Ectodermal cell (in vitro differentiated cells): ENCODE measurements at regions not wholly inside any gene's neighbourhood (a gene's known extent, or its start where the extent isn't known, plus 50 kb on each side); places are given as distances from the start of the nearest gene placed in this dataset.

ENCODE experiments used
- H3K27ac ChIP-seq: 2 replicates; pipeline ENCODE4 v1.7.0; 2013; ENCODE audit warnings: mild to moderate bottlenecking, low read depth, low read length; ENCODE audit not compliant: insufficient read depth, poor library complexity, severe bottlenecking
- H3K27me3 ChIP-seq: 2 replicates; pipeline ENCODE4 v1.7.0; 2013; ENCODE audit warnings: mild to moderate bottlenecking, low read length; ENCODE audit not compliant: insufficient read depth, control insufficient read depth, poor library complexity, severe bottlenecking
- H3K36me3 ChIP-seq: one replicate; pipeline ENCODE4 v1.7.0; 2013; ENCODE audit warnings: low read length; ENCODE audit not compliant: control insufficient read depth, insufficient read depth
- H3K4me1 ChIP-seq: one replicate; pipeline ENCODE4 v1.7.0; 2013; ENCODE audit warnings: low read length; ENCODE audit not compliant: control insufficient read depth, insufficient read depth
- H3K4me3 ChIP-seq: 2 replicates; pipeline ENCODE4 v1.7.0; 2013; ENCODE audit warnings: low read depth, low read length, control low read depth; ENCODE audit not compliant: insufficient read depth
- H3K9me3 ChIP-seq: 2 replicates; pipeline ENCODE4 v1.7.0; 2013; ENCODE audit warnings: mild to moderate bottlenecking, low read length, moderate library complexity; ENCODE audit not compliant: control insufficient read depth
- WGBS, 2 experiments: methylation state at CpG; one replicate each; pipeline ENCODE4 v1.1.7; 2013; ENCODE audit warnings: missing lambda C conversion rate in 2 of 2; 5-methylcytosine and 5-hydroxymethylcytosine counted together

GRCh38 chr5:156093024-156093423, 233.9 kb upstream of the SGCD start:
- Histone ChIP-seq H3K27ac (no peak overlapping the region), H3K4me3 (no peak overlapping the region), H3K27me3 (no peaks in the 10 kb centered on the region), H3K9me3 (no peaks in the 10 kb centered on the region), H3K4me1 (no peaks in the 10 kb centered on the region), H3K36me3 (no peaks in the 10 kb centered on the region)
- 92 to 94% methylated on average over 2 of the region's 2 CpGs for WGBS, 2 experiments

- no peaks in the 10 kb centered on the region for H3K9me3 ChIP-seq
- no peaks in the 10 kb centered on the region for H3K4me1 ChIP-seq
- H3K36me3 ChIP-seq, result no peaks in the 10 kb centered on the region
- H3K27ac ChIP-seq, result no peak overlapping the region
- WGBS, 2 experiments, result 77 to 81% methylated on average over 4 of the region's 4 CpGs
- no peak overlapping the region for H3K4me3 ChIP-seq
- no peaks in the 10 kb centered on the region for H3K27me3 ChIP-seq
Measured at GRCh38 chr5:156094001-156094400, 233.0 kb upstream of the SGCD start.

GRCh38 chr5:156095709-156096241, 231.2 kb upstream of the SGCD start:
- WGBS, 2 experiments, result 90 to 96% methylated on average over 3 of the region's 3 CpGs
- H3K4me3 ChIP-seq, result no peak overlapping the region
- H3K27me3 ChIP-seq, result no peaks in the 10 kb centered on the region

GRCh38 chr5:156096259-156096658, 230.7 kb upstream of the SGCD start:
- Histone ChIP-seq H3K4me3 (no peak overlapping the region), H3K4me1 (no peaks in the 10 kb centered on the region), H3K27me3 (no peaks in the 10 kb centered on the region), H3K27ac (no peak overlapping the region), H3K9me3 (no peaks in the 10 kb centered on the region), H3K36me3 (no peaks in the 10 kb centered on the region)
- 89 to 91% methylated on average over 1 of the region's 1 CpG for WGBS, 2 experiments

More at GRCh38 chr5:156095709-156096241, 231.2 kb upstream of the SGCD start:
- Histone ChIP-seq H3K4me1 (no peaks in the 10 kb centered on the region), H3K9me3 (no peaks in the 10 kb centered on the region), H3K27ac (no peak overlapping the region), H3K36me3 (no peaks in the 10 kb centered on the region)

GRCh38 chr5:156103155-156103885, 223.6 kb upstream of the SGCD start:
- no peaks in the 10 kb centered on the region for H3K4me1 ChIP-seq
- H3K27me3 ChIP-seq, result no peaks in the 10 kb centered on the region
- H3K4me3 ChIP-seq, result no peak overlapping the region
- 100% methylated on average over 1 of the region's 2 CpGs; no CpG with 5 or more reads in 1 of the 2 experiments for WGBS, 2 experiments
- H3K9me3 ChIP-seq, result no peaks in the 10 kb centered on the region
- no peak overlapping the region for H3K27ac ChIP-seq
- H3K36me3 ChIP-seq, result no peaks in the 10 kb centered on the region

- H3K36me3 ChIP-seq, result no peaks in the 10 kb centered on the region
- 91 to 93% methylated on average over 2 of the region's 2 CpGs for WGBS, 2 experiments
- H3K27me3 ChIP-seq, result no peaks in the 10 kb centered on the region
- H3K4me1 ChIP-seq, result no peaks in the 10 kb centered on the region
- H3K27ac ChIP-seq, result no peak overlapping the region
- no peaks in the 10 kb centered on the region for H3K9me3 ChIP-seq
- no peak overlapping the region for H3K4me3 ChIP-seq
Measured at GRCh38 chr5:156109317-156110023, 217.5 kb upstream of the SGCD start.

GRCh38 chr5:156119692-156120091, 207.3 kb upstream of the SGCD start:
- Histone ChIP-seq H3K9me3 (no peaks in the 10 kb centered on the region), H3K27ac (no peak overlapping the region), H3K36me3 (no peaks in the 10 kb centered on the region), H3K4me3 (no peak overlapping the region), H3K4me1 (no peaks in the 10 kb centered on the region), H3K27me3 (no peaks in the 10 kb centered on the region)
- 91 to 92% methylated on average over 4 of the region's 4 CpGs for WGBS, 2 experiments

- Histone ChIP-seq H3K27me3 (no peaks in the 10 kb centered on the region), H3K36me3 (no peaks in the 10 kb centered on the region), H3K4me1 (no peaks in the 10 kb centered on the region), H3K9me3 (no peaks in the 10 kb centered on the region), H3K27ac (no peak overlapping the region), H3K4me3 (no peak overlapping the region)
- 91 to 94% methylated on average over 4 of the region's 4 CpGs for WGBS, 2 experiments
Measured at GRCh38 chr5:156120777-156121176, 206.2 kb upstream of the SGCD start.

GRCh38 chr5:156121234-156121633, 205.7 kb upstream of the SGCD start:
- Histone ChIP-seq H3K27ac (no peak overlapping the region), H3K36me3 (no peaks in the 10 kb centered on the region), H3K4me1 (no peaks in the 10 kb centered on the region), H3K27me3 (no peaks in the 10 kb centered on the region), H3K9me3 (no peaks in the 10 kb centered on the region), H3K4me3 (no peak overlapping the region)
- WGBS, 2 experiments, result 90 to 100% methylated on average over 1 to 3 of the region's 3 CpGs

- no peaks in the 10 kb centered on the region for H3K27me3 ChIP-seq
- H3K4me3 ChIP-seq, result no peak overlapping the region
- H3K9me3 ChIP-seq, result no peaks in the 10 kb centered on the region
- H3K4me1 ChIP-seq, result no peaks in the 10 kb centered on the region
- no peak overlapping the region for H3K27ac ChIP-seq
- H3K36me3 ChIP-seq, result no peaks in the 10 kb centered on the region
- 71 to 88% methylated on average over 1 of the region's 1 CpG for WGBS, 2 experiments
Measured at GRCh38 chr5:156121882-156122281, 205.1 kb upstream of the SGCD start.
